ENCODE measurements at regions not wholly inside any gene's neighbourhood (a gene's known extent, or its start where the extent isn't known, plus 50 kb on each side); places are given as distances from the start of the nearest gene placed in this dataset.

- no peak for DNase-seq (ENCODE audit: low read depth)
- H3K4me3 ChIP-seq (ENCODE audit: low read depth, low read length): no peak overlapping the region
- no peak for TF ChIP-seq CTCF (conservative IDR thresholded peaks at IDR 0.05; ENCODE audit: low read depth, low read length)
These were observed 270.1 kb downstream of the TFCP2L1 start for GRCh38 chr2:121014876-121015275.

DNA sequence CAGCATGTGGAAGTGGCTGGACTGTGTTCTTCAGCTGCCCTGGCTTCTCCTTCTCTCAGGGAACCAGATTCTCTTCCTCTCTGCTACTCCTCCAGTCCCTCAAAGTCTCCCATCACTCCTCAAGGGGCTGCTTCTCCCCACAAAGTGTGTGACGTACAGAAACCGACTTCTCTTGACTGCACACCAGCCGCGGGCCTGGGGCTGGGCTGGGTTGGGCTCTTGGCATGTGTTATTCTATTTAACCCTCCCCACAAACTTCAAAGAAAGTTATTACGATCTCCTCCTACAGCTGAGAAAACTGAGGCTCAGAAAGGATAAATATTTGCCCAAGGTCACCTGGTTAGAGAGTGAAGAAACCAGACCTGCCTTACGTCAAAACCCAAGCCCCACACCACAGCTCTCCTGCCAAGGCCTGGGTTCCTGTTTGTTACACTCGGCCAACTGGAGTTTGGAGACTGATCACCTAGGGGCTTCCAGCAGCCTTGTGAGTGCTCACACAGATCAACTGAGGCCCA lies 269.0 kb downstream of the TFCP2L1 start:
- TF ChIP-seq CTCF (conservative IDR thresholded peaks at IDR 0.05; ENCODE audit: low read depth, low read length): no peak
- H3K4me3 ChIP-seq (ENCODE audit: low read depth, low read length): no peak overlapping the region
- DNase-seq (ENCODE audit: low read depth): no peak

GRCh38 chr2:121017396-121017795 lies 267.6 kb downstream of the TFCP2L1 start:
- DNase-seq (ENCODE audit: low read depth): no peak

GRCh38 chr2:121018136-121019061 lies 266.6 kb downstream of the TFCP2L1 start:
- TF ChIP-seq CTCF (conservative IDR thresholded peaks at IDR 0.05; ENCODE audit: low read depth, low read length): no peak
- no peak for DNase-seq (ENCODE audit: low read depth)
- no peak overlapping the region for H3K4me3 ChIP-seq (ENCODE audit: low read depth, low read length)

More at GRCh38 chr2:121017396-121017795, 267.6 kb downstream of the TFCP2L1 start:
- H3K4me3 ChIP-seq (ENCODE audit: low read depth, low read length): no peak overlapping the region
- TF ChIP-seq CTCF (conservative IDR thresholded peaks at IDR 0.05; ENCODE audit: low read depth, low read length): no peak

DNA sequence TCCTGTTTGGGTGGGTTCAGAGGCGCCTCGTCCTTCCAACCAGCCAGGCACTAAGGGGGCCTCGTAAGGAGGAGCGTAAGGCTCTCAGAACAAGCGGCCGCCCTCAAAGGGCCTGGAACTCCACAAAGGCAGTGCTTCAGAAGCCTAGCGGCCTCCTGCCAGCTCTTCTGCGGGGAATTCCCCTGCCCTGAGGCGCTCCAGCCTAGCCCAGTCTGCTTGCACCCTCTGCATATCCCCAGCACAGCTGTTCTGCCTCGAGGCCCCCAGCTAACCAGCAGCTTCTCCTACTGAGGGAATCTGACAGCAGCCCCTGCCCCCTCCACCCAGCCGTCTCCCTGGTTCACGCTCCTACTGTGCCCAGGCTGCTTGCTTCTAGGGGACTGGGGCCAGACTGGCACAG lies 265.9 kb downstream of the TFCP2L1 start:
- no peak overlapping the region for H3K4me3 ChIP-seq (ENCODE audit: low read depth, low read length)
- TF ChIP-seq CTCF (conservative IDR thresholded peaks at IDR 0.05; ENCODE audit: low read depth, low read length): no peak
- no peak for DNase-seq (ENCODE audit: low read depth)

DNA sequence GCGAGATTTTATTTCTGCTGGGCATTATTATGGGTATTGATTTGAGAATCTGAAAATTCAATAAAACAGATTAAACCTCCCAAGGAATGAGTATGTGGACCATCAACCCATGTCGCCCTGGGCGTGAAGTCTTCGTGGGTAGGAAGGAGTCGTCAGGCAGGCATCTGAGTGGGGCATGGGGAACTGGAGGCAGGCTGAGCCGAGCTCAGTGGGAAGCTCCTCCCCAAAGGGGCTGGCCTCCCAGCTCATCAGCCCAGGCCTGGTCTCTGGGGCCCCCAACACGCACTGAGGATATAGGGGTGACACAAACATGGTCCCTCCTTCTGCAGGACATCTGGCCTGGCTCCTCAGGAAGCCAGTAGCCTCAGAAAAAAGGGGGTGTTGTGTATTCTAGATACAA lies 265.2 kb downstream of the TFCP2L1 start:
- no peak for TF ChIP-seq CTCF (conservative IDR thresholded peaks at IDR 0.05; ENCODE audit: low read depth, low read length)
- H3K4me3 ChIP-seq (ENCODE audit: low read depth, low read length): no peak overlapping the region
- DNase-seq (ENCODE audit: low read depth): no peak

Data from epithelial cell of proximal tubule (primary cell).